Central memory CD8-positive, alpha-beta T cell (primary cell): ENCODE measurements at regions not wholly inside any gene's neighbourhood (a gene's known extent, or its start where the extent isn't known, plus 50 kb on each side); places are given as distances from the start of the nearest gene placed in this dataset.
"Not testable (repeated sequence)": the region's sequence is repeated elsewhere in the genome, so short reads cannot be mapped to it uniquely, and the experiment has no call there.

ENCODE experiments used
- ATAC-seq: fragments of 150-1000 bp; cut with Tn5 transposase; replicated peaks from 2 replicates; pipeline ENCODE4 v1.10.0; 2022; ENCODE audit warnings: mild to moderate bottlenecking, moderate FRiP score, moderate number of reproducible peaks; ENCODE audit not compliant: poor library complexity, severe bottlenecking; ENCODE audit errors: extremely low read depth
- DNase-seq, 2 donors: peaks; one replicate each; pipeline ENCODE4 v3.0.0; 2021; ENCODE audit warnings: low spot score in 2 of 2
- H3K27ac Mint-ChIP-seq: one replicate; pipeline ENCODE4 v1.8.0; 2022; ENCODE audit warnings: low read depth, mild to moderate bottlenecking, moderate library complexity, mixed read lengths
- H3K27me3 Mint-ChIP-seq: one replicate; pipeline ENCODE4 v1.8.0; 2022; ENCODE audit warnings: mixed read lengths
- H3K36me3 Mint-ChIP-seq: one replicate; pipeline ENCODE4 v1.8.0; 2022; ENCODE audit warnings: mild to moderate bottlenecking, moderate library complexity, mixed read lengths; ENCODE audit not compliant: insufficient read depth
- H3K4me1 Mint-ChIP-seq: one replicate; pipeline ENCODE4 v1.8.0; 2022; ENCODE audit warnings: mixed read lengths
- H3K4me3 Mint-ChIP-seq: one replicate; pipeline ENCODE4 v1.8.0; 2022; ENCODE audit warnings: mild to moderate bottlenecking, moderate library complexity, mixed read lengths
- H3K9me3 Mint-ChIP-seq: one replicate; pipeline ENCODE4 v1.8.0; 2022; ENCODE audit warnings: mixed read lengths

GRCh38 chr18:1104181-1104881 lies 199.7 kb downstream of the ADCYAP1 start:
- no peaks in the 10 kb centered on the region for H3K27me3 Mint-ChIP-seq
- DNase-seq (no peak), ATAC-seq (no peak)
- no peaks in the 10 kb centered on the region for H3K4me1 Mint-ChIP-seq
- no peaks in the 10 kb centered on the region for H3K36me3 Mint-ChIP-seq
- no peak overlapping the region for H3K4me3 Mint-ChIP-seq
- no peak overlapping the region for H3K27ac Mint-ChIP-seq
- peaks cover 8% of the 10 kb centered on the region for H3K9me3 Mint-ChIP-seq

GRCh38 chr18:1124495-1124894 lies 219.8 kb downstream of the ADCYAP1 start:
- Mint-ChIP-seq H3K4me3 (no peak overlapping the region), H3K27me3 (no peaks in the 10 kb centered on the region), H3K9me3 (peaks cover 6% of the 10 kb centered on the region), H3K36me3 (no peaks in the 10 kb centered on the region), H3K4me1 (no peaks in the 10 kb centered on the region), H3K27ac (no peak overlapping the region)
- ATAC-seq (no peak), DNase-seq (no peak)

GRCh38 chr18:1133541-1133940 lies 228.9 kb downstream of the ADCYAP1 start:
- no peak for ATAC-seq
- Mint-ChIP-seq H3K27ac (no peak overlapping the region), H3K36me3 (no peaks in the 10 kb centered on the region)

GRCh38 chr18:1147730-1148129 lies 243.1 kb downstream of the ADCYAP1 start:
- Mint-ChIP-seq H3K36me3 (no peaks in the 10 kb centered on the region), H3K4me1 (no peaks in the 10 kb centered on the region), H3K9me3 (peaks cover 31% of the 10 kb centered on the region)

More at GRCh38 chr18:1133541-1133940, 228.9 kb downstream of the ADCYAP1 start:
- Mint-ChIP-seq H3K27me3 (no peaks in the 10 kb centered on the region), H3K4me1 (no peaks in the 10 kb centered on the region), H3K4me3 (no peak overlapping the region), H3K9me3 (peaks cover 7% of the 10 kb centered on the region)
- no peak for DNase-seq

GRCh38 chr18:1149709-1150108 lies 245.0 kb downstream of the ADCYAP1 start:
- no peak for DNase-seq
- H3K4me1 Mint-ChIP-seq: no peaks in the 10 kb centered on the region
- peaks cover 35% of the 10 kb centered on the region for H3K9me3 Mint-ChIP-seq
- ATAC-seq: no peak
- no peak overlapping the region for H3K27ac Mint-ChIP-seq
- no peak overlapping the region for H3K4me3 Mint-ChIP-seq
- no peaks in the 10 kb centered on the region for H3K36me3 Mint-ChIP-seq
- H3K27me3 Mint-ChIP-seq: no peaks in the 10 kb centered on the region

More at GRCh38 chr18:1147730-1148129, 243.1 kb downstream of the ADCYAP1 start:
- ATAC-seq: no peak
- no peak for DNase-seq
- no peak overlapping the region for H3K27ac Mint-ChIP-seq
- H3K27me3 Mint-ChIP-seq: no peaks in the 10 kb centered on the region
- H3K4me3 Mint-ChIP-seq: no peak overlapping the region

- no peaks in the 10 kb centered on the region for H3K36me3 Mint-ChIP-seq
- ATAC-seq (no peak), DNase-seq (no peak)
- no peak overlapping the region for H3K4me3 Mint-ChIP-seq
- no peaks in the 10 kb centered on the region for H3K4me1 Mint-ChIP-seq
- H3K27me3 Mint-ChIP-seq: no peaks in the 10 kb centered on the region
- H3K27ac Mint-ChIP-seq: no peak overlapping the region
- H3K9me3 Mint-ChIP-seq: peaks cover 35% of the 10 kb centered on the region
Measured at GRCh38 chr18:1150344-1150743, 245.7 kb downstream of the ADCYAP1 start.

GRCh38 chr18:1152958-1153357 lies 248.3 kb downstream of the ADCYAP1 start:
- H3K4me1 Mint-ChIP-seq, H3K27ac Mint-ChIP-seq, DNase-seq, H3K27me3 Mint-ChIP-seq, ATAC-seq, H3K4me3 Mint-ChIP-seq, H3K36me3 Mint-ChIP-seq: not testable (repeated sequence)
- peaks cover 37% of the 10 kb centered on the region for H3K9me3 Mint-ChIP-seq

GRCh38 chr18:1173593-1173992 lies 268.9 kb downstream of the ADCYAP1 start:
- Mint-ChIP-seq H3K27me3 (no peaks in the 10 kb centered on the region), H3K27ac (no peak overlapping the region), H3K9me3 (no peaks in the 10 kb centered on the region), H3K4me3 (no peak overlapping the region), H3K4me1 (no peaks in the 10 kb centered on the region), H3K36me3 (no peaks in the 10 kb centered on the region)
- DNase-seq (no peak), ATAC-seq (no peak)

- H3K4me1 Mint-ChIP-seq: no peaks in the 10 kb centered on the region
- no peaks in the 10 kb centered on the region for H3K27me3 Mint-ChIP-seq
- H3K4me3 Mint-ChIP-seq: no peak overlapping the region
- no peaks in the 10 kb centered on the region for H3K36me3 Mint-ChIP-seq
- no peak for ATAC-seq
- DNase-seq: no peak
- H3K9me3 Mint-ChIP-seq: peaks cover 14% of the 10 kb centered on the region
- no peak overlapping the region for H3K27ac Mint-ChIP-seq
Measured at GRCh38 chr18:1177232-1177631, 272.6 kb downstream of the ADCYAP1 start.

- Mint-ChIP-seq H3K4me1 (no peaks in the 10 kb centered on the region), H3K27ac (no peak overlapping the region), H3K9me3 (peaks cover 21% of the 10 kb centered on the region), H3K27me3 (no peaks in the 10 kb centered on the region), H3K36me3 (no peaks in the 10 kb centered on the region), H3K4me3 (no peak overlapping the region)
- ATAC-seq (no peak), DNase-seq (no peak)
Measured at GRCh38 chr18:1191341-1191740, 286.7 kb downstream of the ADCYAP1 start.

GRCh38 chr18:1213126-1213525 lies 308.5 kb downstream of the ADCYAP1 start:
- no peak overlapping the region for H3K4me3 Mint-ChIP-seq
- H3K27ac Mint-ChIP-seq: no peak overlapping the region
- H3K4me1 Mint-ChIP-seq: no peaks in the 10 kb centered on the region
- H3K36me3 Mint-ChIP-seq: peaks cover 2% of the 10 kb centered on the region
- peaks cover 26% of the 10 kb centered on the region for H3K9me3 Mint-ChIP-seq
- DNase-seq (no peak), ATAC-seq (no peak)
- no peaks in the 10 kb centered on the region for H3K27me3 Mint-ChIP-seq

- no peaks in the 10 kb centered on the region for H3K4me1 Mint-ChIP-seq
- peaks cover 20% of the 10 kb centered on the region for H3K9me3 Mint-ChIP-seq
- ATAC-seq (no peak), DNase-seq (no peak)
- H3K4me3 Mint-ChIP-seq: no peak overlapping the region
- H3K27ac Mint-ChIP-seq: no peak overlapping the region
- no peaks in the 10 kb centered on the region for H3K27me3 Mint-ChIP-seq
- H3K36me3 Mint-ChIP-seq: no peaks in the 10 kb centered on the region
Measured at GRCh38 chr18:1222880-1223279, 318.2 kb downstream of the ADCYAP1 start.

- no peak for ATAC-seq
- Mint-ChIP-seq H3K4me1 (no peaks in the 10 kb centered on the region), H3K36me3 (no peaks in the 10 kb centered on the region), H3K9me3 (peaks cover 17% of the 10 kb centered on the region), H3K27ac (no peak overlapping the region), H3K4me3 (no peak overlapping the region), H3K27me3 (no peaks in the 10 kb centered on the region)
- no peak for DNase-seq
Measured at GRCh38 chr18:1227025-1227424, 322.4 kb downstream of the ADCYAP1 start.
